NCI-H1694 (cell line): ENCODE measurements at regions not wholly inside any gene's neighbourhood (a gene's known extent, or its start where the extent isn't known, plus 50 kb on each side); places are given as distances from the start of the nearest gene placed in this dataset.
A peak's percentile ranks its signal among the peaks of the same experiment; 100 is the strongest.
"Not testable (repeated sequence)": the region's sequence is repeated elsewhere in the genome, so short reads cannot be mapped to it uniquely, and the experiment has no call there.

Experiments
- DNase-seq: peaks from one replicate; lab custom pipeline; 2025; lab: John Stamatoyannopoulos, UW

DNA sequence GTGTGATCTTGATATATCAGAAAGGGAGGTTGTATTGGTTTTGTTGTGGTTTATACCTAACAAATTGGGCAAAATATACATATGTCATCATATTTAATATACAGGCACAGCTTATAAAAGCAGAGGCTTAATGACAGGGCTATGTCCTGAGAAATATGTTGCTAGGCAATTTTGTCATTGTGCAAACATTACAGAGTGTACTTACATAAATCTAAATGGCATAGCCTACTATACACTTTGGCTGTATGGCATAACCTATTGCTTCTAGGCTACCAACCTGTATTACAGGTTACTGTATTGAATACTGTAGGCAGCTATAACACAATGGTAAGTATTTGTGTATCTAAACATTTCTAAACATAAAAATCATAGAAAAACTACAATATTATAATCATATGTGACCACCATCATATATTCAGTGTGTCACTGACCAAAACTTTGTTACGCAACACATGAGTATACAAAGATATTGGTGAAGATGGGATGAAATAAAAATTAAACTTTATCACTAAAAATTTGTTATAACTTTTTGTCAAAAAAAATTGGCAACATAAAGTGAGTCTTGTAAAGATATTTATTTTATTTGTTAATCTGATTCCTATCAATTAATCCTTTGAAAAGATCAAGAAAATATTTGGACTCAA, 414.0 kb upstream of the HS3ST1 start:
- no peak for DNase-seq

DNA sequence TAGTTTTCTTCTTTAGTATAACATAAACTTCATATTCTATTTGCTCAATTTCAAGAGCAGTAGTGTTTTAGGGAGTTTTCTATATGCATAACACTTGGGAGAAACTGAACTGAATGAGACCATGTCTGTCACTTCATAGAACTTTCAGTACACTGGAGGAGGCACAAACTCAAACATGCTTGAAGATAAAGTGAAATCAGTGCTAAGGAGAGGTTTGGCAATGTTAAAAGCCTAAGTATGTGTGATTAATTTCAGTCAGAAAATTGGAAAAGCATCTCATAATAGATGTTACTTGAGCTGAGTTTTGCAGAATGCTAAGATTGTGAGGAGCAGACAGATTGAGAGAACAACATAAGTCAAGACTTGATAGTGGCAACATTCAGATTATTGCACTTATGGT, 411.2 kb upstream of the HS3ST1 start:
- no peak for DNase-seq

DNA sequence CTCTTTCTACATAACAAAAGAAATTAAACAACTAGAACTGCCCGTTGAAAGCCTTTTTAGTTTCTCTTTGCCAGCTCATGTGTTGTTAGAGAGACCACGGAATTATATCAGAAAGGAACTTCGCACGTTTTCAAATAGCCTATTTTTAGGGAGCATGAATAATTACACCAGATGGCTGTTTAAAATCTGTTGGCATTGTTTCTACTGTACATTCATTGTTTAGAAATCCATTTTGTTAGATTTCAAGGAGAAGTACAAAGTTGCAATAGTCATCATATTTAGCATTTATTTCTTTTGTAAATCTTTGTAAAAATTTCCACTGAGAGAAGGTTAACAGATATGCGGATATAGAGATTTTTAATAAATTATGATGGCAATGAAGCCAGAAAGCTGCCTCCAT, 403.0 kb upstream of the HS3ST1 start:
- DNase-seq, result peak; percentile 61

DNA sequence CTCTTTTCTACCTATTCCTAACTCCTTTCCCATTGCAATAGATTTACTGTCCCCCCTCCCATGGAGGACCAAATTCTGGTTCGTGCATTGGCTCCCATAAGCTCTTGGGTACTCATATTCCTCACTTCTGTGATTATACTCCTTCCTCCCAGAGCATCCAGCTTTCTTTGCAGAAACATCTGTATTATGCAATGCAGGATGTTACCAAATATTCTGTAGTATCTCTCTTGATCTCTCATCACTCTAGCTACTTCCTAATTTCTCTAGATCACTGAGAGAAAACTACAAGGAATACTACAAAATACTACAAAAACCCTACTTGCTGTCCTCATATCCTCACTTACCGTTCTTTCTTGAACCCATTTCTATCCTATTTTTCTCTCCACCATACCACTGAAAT, 395.9 kb upstream of the HS3ST1 start:
- no peak for DNase-seq

DNA sequence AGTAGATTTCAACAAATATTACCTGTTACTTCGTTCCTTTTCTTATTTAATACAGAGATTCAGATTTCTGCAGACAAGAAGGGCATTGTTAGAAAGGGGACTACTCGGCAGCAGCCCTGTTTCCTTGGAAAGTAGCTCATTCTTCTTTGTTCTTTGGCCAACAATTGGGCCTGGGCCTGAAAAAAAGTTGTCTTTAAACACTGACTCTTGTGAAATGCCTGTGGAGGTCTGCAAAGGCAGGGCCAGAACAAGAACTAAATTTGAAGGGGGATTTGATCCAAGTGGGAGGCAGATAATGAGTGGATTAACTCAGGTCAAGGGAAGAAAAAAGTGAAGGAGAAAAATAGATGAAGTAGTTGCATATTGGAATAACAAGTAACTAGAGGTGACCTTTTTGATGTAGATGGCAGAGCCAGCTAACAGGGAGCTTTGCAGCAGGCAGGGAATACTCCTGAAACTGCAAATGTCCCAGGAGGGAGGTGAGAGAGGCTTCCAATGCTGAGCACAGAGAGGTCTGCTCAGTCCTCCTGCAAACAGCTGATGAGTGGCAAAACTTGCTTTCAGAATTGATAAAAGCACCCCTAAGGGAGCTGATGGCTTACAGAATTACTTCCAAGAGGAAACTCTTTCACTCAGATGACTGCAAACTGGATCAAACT, 393.2 kb upstream of the HS3ST1 start:
- DNase-seq, result no peak

DNA sequence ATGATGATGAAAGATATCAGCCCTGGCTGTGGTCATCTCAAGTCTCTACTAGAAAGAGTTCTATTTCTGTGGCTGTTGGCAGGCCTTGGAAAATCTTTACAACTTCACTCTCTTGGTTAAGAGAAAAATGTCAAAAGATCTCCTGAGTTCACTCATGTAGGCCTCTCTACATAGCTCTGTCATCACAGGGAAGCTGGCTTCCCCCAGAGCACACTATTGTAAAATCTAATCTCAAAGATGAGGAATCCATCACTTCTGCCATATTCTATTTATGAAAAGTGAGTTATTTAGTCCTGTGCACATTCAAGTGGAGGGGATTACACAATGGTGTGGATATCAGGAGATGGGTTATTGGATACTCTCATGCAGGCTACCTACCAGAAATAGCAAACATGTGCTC, 388.4 kb upstream of the HS3ST1 start:
- DNase-seq, result no peak

DNA sequence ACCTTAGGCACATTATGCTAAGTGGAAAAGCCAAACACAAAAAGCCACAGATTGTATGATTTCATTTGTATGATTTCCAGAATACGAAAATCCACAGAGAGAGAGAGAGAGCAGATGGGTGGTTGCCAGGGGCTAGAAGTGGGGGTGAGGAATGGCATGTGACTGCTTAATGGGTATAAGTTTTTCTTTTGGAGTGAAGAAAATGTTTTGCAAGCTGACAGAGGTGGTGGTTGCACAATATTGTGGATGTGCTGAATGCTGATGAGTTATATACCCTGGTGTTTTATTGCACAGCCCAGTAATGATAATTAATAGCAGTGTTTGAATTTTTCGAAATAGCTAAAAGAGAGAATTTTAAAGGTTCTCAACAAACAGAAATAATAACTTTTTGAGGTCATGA, 386.1 kb upstream of the HS3ST1 start:
- DNase-seq, result no peak

DNA sequence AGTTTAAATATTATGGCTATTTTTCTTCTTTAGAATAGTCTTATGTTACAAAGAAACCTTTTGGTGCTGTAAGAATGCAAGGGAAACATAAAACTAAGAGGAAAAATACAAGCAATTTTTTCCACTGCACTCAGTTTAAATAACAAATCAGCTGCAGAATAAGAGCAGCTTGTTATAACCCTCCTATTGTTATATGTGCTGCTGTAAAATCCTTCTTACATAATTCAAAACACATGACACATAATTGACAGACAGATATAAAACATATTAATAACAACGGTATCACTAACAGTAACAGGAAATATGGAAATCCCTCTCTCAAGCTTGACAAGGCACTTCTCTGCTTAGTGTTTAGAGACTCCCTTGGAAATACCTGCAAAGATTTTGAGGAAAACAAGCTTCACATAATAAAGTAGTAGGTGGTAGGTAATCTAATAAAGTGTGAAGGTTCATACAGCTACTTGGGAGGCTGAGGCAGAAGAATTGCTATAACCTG, 385.3 kb upstream of the HS3ST1 start:
- DNase-seq, result no peak

DNA sequence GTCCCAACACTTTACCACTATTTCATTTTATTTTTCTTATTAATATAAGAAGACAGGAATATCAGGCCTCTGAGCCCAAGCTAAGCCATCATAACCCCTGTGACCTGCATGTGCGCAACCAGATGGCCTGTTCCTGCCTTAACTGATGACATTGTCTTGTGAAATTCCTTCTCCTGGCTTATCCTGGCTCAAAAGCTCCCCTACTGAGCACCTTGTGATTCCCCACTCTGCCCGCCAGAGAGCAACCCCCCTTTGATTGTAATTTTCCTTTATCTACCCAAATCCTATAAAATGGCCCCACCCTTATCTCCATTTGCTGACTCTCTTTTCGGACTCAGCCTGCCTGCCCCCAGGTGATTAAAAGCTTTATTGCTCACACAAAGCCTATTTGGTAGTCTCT, 382.8 kb upstream of the HS3ST1 start:
- not testable (repeated sequence) for DNase-seq

DNA sequence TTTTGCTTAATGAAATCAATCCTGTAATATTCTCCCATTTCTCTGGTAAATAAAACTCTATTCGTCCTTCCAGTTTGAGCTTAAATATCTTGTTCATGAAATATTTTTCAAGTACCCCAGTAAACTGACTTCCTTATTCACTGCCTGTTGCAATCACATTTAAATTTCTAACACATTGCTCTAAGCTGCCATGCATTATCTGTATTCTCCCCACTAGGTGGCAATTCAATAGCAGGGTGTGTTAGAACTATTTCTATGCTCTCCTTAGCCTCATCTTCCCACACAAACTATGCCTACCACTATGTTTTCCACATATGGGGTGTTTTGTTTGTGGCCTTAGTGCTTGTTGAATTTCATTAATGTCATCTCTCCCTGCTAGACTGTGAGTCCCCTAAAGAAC, 377.1 kb upstream of the HS3ST1 start:
- no peak for DNase-seq

DNA sequence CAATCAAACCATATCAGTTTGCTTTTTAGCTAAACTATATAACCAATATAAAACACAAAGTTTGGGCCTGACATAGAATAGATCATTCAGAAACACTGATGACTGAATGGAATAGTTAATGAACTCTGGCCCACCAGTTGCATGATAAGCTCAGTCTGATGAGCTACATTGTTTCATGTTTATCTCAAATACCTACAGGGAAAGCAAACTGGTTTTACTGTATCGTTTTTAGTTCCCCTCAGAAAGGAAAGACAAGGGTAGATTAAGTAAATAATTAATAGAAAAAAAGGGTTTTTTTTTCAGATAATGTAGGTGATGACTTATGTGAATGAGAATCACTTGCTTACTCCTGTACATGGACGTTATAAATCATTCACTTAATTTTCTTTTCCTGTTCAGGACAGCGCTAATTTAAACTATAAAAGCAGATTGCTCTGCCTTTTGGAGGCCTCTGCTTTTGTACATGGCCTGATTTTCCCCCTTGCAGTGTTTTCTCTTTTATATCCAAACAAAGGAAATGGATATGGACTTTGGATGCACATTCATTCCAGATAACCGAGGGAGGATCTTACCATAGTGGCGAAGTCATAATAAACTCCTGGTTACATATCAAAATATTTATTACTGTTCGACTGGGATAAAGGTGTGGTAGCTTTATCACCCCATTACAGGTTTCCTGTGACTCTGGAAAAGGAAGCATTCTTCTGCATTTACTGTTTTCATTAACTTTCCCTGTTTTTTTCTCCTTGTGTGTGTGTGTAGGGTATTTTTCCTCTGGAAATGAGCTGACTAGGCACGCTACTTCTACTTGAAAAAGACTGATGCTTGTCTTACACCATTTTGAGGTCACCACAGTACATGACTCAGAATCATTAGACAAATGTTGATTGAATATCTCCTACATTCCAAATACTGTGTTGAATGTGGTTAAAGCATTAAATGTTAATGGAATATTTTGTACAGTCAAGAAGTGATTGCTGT, 373.1 kb upstream of the HS3ST1 start:
- DNase-seq, result no peak

DNA sequence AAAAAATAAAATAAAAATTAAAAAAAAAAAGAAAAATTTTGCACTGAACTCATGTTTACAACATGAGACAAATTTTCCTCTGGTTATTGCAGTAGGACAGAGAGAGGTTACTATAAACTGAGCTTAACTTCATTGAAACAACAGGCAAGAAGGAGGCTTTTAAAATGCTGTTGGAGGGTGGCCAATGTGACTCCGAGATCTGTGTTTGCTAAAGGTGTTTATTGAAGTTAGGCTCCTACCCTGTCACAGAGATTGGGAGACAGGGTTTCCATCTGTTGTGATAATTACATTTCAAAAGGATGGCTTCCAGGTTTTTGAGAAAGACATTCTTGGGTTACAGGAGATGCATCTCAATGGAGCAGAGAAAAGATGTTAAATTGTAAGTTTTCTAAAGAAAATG, 370.5 kb upstream of the HS3ST1 start:
- no peak for DNase-seq

DNA sequence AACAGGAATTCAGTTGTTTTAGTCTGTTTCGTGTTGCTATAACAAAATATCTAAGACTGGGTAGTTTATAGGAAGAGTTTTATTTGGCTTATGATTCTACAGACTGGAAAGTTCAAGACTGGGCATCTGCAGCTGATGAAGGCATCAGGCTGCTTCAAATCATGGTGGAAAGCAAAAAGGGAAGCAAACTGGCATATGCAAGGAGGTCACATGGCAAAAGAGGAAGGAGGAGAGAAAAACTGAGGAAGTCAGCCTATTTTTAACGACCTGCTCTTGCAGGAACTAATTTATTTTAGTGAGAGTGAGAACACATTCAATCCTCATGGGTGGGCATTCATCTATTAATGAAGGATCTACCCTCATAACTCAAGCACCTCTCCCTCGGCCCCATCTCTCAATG, 363.1 kb upstream of the HS3ST1 start:
- DNase-seq, result no peak

DNA sequence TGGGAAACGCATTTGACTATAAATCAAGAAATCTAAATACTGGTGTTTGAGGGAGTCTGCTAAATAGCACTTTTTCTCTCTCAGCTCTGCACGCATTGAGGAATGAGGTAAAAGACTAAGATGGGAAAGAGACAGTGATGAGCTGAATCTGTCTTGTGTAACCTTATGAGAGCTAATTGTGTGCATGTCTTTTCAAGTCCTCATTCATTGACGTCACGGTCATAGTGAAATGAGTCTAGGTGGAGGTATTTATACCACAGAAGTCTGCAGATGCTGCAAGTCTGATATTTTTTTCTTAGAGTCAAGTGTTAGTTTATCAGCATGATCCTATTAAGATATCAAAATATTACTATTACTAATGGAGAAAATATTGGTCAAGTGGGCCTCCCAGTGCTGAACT, 361.5 kb upstream of the HS3ST1 start:
- no peak for DNase-seq

DNA sequence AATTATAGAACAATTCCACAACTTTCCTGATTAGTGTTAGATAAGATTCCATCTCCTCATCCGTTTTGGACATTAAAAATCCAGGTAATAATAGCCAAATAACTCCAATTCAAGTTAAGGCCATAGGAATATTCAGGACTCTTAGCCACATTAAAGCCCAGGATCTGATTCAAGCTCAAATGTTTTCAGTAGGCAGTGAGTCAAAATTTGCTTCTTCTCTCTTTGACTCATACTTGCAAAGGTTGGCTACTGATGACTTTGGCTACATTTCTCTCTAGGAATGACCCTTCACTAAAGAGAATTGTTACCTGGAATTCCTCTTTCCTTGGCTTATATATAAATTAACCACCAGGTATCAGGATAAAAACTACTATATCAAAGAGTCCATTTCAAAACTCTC, 354.9 kb upstream of the HS3ST1 start:
- no peak for DNase-seq

DNA sequence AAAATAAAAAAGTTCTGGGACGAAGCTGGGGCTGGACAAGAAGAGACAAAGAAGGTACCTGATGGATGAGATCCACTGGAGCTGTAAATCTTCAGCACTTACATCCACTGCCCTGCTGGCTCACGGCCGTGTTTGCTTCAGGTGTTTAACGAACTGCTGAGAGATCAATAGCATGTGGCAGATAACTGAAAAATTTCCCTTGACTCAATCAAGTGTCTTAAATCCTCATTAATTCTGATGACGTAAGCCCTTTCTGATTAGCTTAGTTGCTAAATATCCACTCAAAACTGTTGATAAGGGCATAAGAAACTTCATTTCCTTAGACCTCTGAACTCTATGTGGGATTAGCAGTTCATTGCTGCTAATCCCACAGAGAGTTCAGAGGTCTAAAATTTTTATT, 354.2 kb upstream of the HS3ST1 start:
- DNase-seq, result no peak

DNA sequence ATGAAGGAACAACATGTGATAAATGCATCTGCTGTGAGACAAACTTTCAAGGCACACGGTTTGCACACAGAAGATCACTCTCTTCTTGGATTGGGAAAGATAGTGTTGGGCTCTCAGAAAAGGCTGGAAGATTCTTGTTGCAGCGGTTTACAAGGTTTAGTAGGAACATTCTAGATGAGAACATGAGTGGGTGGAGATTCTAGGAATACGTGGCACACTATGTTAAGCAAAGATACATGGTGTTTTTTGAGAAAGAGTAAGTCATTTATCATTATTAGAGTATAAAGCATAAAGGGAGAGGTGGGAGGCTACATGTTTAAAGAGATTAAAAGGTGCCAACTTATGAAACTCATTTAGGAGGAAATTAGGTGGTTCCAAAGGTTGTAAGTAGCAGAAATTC, 348.8 kb upstream of the HS3ST1 start:
- no peak for DNase-seq

DNA sequence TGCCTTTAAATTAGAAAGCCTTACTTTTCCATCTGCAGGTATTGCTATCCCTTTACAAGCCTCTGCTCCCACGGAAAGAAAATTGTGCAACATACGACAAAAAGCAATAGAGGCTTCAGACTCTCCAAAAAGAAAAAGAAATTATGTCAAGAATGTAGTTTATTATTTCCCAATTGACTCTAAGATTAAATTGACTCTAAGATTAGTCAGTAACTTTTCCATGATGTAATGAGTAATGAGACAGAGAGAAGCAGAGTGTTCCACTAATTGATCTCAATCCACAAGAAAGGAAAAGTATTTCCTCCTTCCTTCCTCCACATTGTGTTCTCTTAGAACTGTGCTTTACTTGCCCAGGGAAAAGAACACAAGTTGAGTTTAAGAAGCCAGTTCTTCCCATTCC, 345.7 kb upstream of the HS3ST1 start:
- no peak for DNase-seq

DNA sequence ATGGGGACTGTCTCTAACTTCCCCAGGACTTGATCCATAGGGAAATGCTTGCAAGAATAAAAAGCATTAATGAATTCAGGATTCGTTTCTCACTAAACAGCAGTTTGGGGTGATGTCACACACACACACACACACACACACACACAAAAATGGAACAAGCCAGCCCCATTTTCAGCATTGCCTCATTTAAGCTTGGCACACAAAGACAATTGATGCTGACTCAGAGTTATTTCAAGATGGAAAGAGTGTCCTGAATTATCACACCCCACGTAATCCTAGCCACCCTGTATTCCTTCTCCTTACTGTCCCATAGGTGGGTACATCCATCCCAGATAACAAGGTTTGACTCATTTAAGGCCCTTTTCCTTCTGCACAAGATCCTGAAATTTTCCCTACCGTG, 345.1 kb upstream of the HS3ST1 start:
- DNase-seq, result no peak

DNA sequence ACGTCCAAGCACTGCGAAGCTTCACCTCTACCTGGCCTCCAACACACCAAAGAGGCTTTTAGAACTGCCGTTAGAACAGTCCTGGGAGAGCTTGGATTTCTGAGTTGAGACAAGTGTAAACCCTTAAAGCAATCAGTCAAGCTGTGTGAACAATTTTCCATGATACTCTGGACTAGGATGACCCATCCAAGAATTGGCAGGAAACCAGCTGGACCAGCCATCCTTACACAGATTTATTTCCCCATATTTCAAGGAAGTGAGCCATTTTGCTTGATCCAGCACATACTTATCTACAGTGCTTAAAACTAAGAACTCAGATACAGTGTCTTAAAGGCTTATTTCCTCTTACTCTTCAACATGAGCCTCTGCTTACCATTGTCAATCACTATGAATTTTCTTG, 340.7 kb upstream of the HS3ST1 start:
- DNase-seq, result no peak

DNA sequence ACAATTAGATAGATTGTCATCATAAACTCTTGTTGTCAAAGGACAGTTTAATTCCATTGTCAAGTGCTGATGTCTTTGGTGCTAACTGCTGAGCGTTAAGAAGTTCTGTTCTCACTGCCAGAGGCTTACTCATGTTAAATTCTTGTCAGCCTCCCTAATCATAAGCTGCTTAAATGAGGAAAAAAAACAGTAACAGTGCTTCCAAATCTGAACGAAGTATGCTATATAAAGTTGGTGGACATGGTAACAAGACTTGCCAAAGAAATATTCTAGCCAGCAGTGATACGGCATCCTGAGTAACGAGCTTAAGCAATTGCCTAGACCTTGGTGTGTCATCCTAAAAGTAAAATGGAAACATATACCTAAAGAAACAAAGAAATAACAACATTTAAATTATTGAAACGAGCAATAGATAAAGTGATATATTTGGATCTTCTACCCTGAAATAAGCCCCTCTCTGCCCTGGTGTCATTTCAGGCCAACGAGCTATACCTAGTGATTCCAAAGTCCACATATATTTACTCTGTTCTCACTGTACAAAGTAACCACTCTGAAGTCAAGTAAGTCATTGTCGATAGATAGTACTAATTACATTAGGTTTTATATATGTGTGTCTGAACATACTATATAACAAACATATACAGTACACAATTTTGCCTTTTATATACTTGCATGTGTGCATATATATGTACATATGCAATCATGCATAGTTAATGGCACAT, 339.7 kb upstream of the HS3ST1 start:
- no peak for DNase-seq

DNA sequence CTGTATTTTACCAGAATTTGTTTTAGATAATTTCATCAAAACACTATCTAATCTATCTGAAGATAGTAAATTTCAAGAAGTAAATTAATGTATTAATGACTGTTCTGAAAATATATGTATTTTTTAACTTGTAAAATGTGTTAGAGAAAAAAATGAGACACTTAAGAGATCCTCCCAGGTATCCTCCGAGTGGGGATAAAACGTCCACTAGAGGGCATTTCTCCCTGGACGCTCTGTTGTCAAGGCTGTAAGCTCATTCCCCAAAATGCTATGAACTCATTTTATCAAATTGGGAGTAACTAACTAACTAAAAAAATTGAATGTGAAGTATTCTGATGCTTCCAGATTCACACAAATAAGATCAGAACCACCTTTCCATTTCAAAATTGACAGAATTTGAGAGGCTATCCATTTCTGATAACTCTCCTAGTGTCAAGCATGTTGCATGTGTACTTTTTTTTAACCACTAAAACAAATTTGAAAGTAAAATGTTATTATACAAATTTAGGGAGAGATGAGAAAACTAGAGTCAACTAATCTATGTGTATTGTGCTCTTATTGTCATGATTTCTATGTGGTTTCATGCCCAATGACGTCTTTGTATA, 337.3 kb upstream of the HS3ST1 start:
- peak; percentile 1 for DNase-seq
